ENCODE measurements at regions not wholly inside any gene's neighbourhood (a gene's known extent, or its start where the extent isn't known, plus 50 kb on each side); places are given as distances from the start of the nearest gene placed in this dataset.

- no peak overlapping the region for H3K27ac ChIP-seq (ENCODE audit: low read depth, low read length, poor library complexity, severe bottlenecking)
- no peak overlapping the region for H3K4me2 ChIP-seq (ENCODE audit: low read length)
- H3K9me2 ChIP-seq (ENCODE audit: insufficient read depth, low read length) = no peaks in the 10 kb centered on the region
- H3K79me2 ChIP-seq (ENCODE audit: insufficient read depth, low read depth, low read length) = no peaks in the 10 kb centered on the region
- POLR2A ChIA-PET = no interaction called here
- no peaks in the 10 kb centered on the region for H3K4me1 ChIP-seq (ENCODE audit: insufficient read depth, low read length, poor library complexity, severe bottlenecking)
- H3K9me3 ChIP-seq (ENCODE audit: low read length) = no peaks in the 10 kb centered on the region
- H3K4me3 ChIP-seq (ENCODE audit: low read depth, low read length, poor library complexity, severe bottlenecking) = no peak overlapping the region
- intact Hi-C loops (cut with micrococcal nuclease; ENCODE audit: unreplicated experiment) = no loop called here
- TF ChIP-seq CTCF (conservative IDR thresholded peaks at IDR 0.05; ENCODE audit: low read length) = no peak
- TF ChIP-seq EZH2phosphoT487 (IDR thresholded peaks at IDR 0.05; ENCODE audit: borderline replicate concordance, low read depth, low read length) = no peak
- DNase-seq (ENCODE audit: low spot score) = no peak
- BruUV-seq (replicated peaks) = no TSS peak
- H4K20me1 ChIP-seq (ENCODE audit: insufficient read depth, low read length) = no peaks in the 10 kb centered on the region
- H2AFZ ChIP-seq (ENCODE audit: low read length) = no peak overlapping the region
- CTCF ChIA-PET (ENCODE audit: unreplicated experiment) = no interaction called here
- no peaks in the 10 kb centered on the region for H3K36me3 ChIP-seq (ENCODE audit: insufficient read depth, low read length)
These were observed 266.4 kb upstream of the AZI2 start for GRCh38 chr3:28615071-28615470.

GRCh38 chr3:28615971-28616370 lies 267.3 kb upstream of the AZI2 start:
- Histone ChIP-seq H3K79me2 (ENCODE audit: insufficient read depth, low read depth, low read length) (no peaks in the 10 kb centered on the region), H3K36me3 (ENCODE audit: insufficient read depth, low read length) (no peaks in the 10 kb centered on the region), H3K9me2 (ENCODE audit: insufficient read depth, low read length) (no peaks in the 10 kb centered on the region), H3K27ac (ENCODE audit: low read depth, low read length, poor library complexity, severe bottlenecking) (no peak overlapping the region), H3K4me3 (ENCODE audit: low read depth, low read length, poor library complexity, severe bottlenecking) (no peak overlapping the region), H2AFZ (ENCODE audit: low read length) (no peak overlapping the region), H3K4me2 (ENCODE audit: low read length) (no peak overlapping the region), H3K4me1 (ENCODE audit: insufficient read depth, low read length, poor library complexity, severe bottlenecking) (no peaks in the 10 kb centered on the region), H4K20me1 (ENCODE audit: insufficient read depth, low read length) (no peaks in the 10 kb centered on the region), H3K9me3 (ENCODE audit: low read length) (no peaks in the 10 kb centered on the region)
- BruUV-seq (replicated peaks) = no TSS peak
- TF ChIP-seq CTCF (conservative IDR thresholded peaks at IDR 0.05; ENCODE audit: low read length) (no peak), EZH2phosphoT487 (IDR thresholded peaks at IDR 0.05; ENCODE audit: borderline replicate concordance, low read depth, low read length) (no peak)
- DNase-seq (ENCODE audit: low spot score) = no peak
- CTCF ChIA-PET (ENCODE audit: unreplicated experiment) = no interaction called here
- intact Hi-C loops (cut with micrococcal nuclease; ENCODE audit: unreplicated experiment) = no loop called here
- POLR2A ChIA-PET = no interaction called here

GRCh38 chr3:28617821-28618220 lies 269.2 kb upstream of the AZI2 start:
- Histone ChIP-seq H3K4me1 (ENCODE audit: insufficient read depth, low read length, poor library complexity, severe bottlenecking) (no peaks in the 10 kb centered on the region), H3K9me3 (ENCODE audit: low read length) (no peaks in the 10 kb centered on the region), H3K4me2 (ENCODE audit: low read length) (no peak overlapping the region), H3K9me2 (ENCODE audit: insufficient read depth, low read length) (no peaks in the 10 kb centered on the region), H3K36me3 (ENCODE audit: insufficient read depth, low read length) (no peaks in the 10 kb centered on the region), H2AFZ (ENCODE audit: low read length) (no peak overlapping the region), H3K4me3 (ENCODE audit: low read depth, low read length, poor library complexity, severe bottlenecking) (no peak overlapping the region), H3K27ac (ENCODE audit: low read depth, low read length, poor library complexity, severe bottlenecking) (no peak overlapping the region), H3K79me2 (ENCODE audit: insufficient read depth, low read depth, low read length) (no peaks in the 10 kb centered on the region), H4K20me1 (ENCODE audit: insufficient read depth, low read length) (no peaks in the 10 kb centered on the region)
- no peak for TF ChIP-seq EZH2phosphoT487 (IDR thresholded peaks at IDR 0.05; ENCODE audit: borderline replicate concordance, low read depth, low read length)
- no peak for TF ChIP-seq CTCF (conservative IDR thresholded peaks at IDR 0.05; ENCODE audit: low read length)
- intact Hi-C loops (cut with micrococcal nuclease; ENCODE audit: unreplicated experiment) = no loop called here
- CTCF ChIA-PET (ENCODE audit: unreplicated experiment) = no interaction called here
- POLR2A ChIA-PET = no interaction called here
- BruUV-seq (replicated peaks) = no TSS peak
- DNase-seq (ENCODE audit: low spot score) = no peak

Measured in OCI-LY7 (cell line).